HG03025 (cell line): ENCODE measurements at regions not wholly inside any gene's neighbourhood (a gene's known extent, or its start where the extent isn't known, plus 50 kb on each side); places are given as distances from the start of the nearest gene placed in this dataset.

Experiments used
- ATAC-seq: cut with Tn5 transposase; IDR thresholded peaks from one replicate; pipeline ENCODE4 v1.9.1; 2021; ENCODE audit warnings: mild to moderate bottlenecking, moderate library complexity; ENCODE audit not compliant: unreplicated experiment, low FRiP score

GRCh38 chr13:30009411-30009810 is 159.0 kb upstream of the UBL3 start:
- ATAC-seq: no peak

GRCh38 chr13:30006246-30006645 is 155.8 kb upstream of the UBL3 start:
- no peak for ATAC-seq

- ATAC-seq: no peak
These were observed 153.8 kb upstream of the UBL3 start for GRCh38 chr13:30004204-30004603.

GRCh38 chr13:30002577-30002976 is 152.2 kb upstream of the UBL3 start:
- ATAC-seq: no peak

- ATAC-seq: no peak
These were observed 150.0 kb upstream of the UBL3 start for GRCh38 chr13:30000370-30000765.

- ATAC-seq: no peak
These were observed 149.3 kb upstream of the UBL3 start for GRCh38 chr13:29999492-30000369.

- no peak for ATAC-seq
These were observed 145.9 kb upstream of the UBL3 start for GRCh38 chr13:29996316-29996715.

- no peak for ATAC-seq
These were observed 144.6 kb upstream of the UBL3 start for GRCh38 chr13:29994911-29995595.

GRCh38 chr13:29993716-29994488 is 143.5 kb upstream of the UBL3 start:
- ATAC-seq: no peak

GRCh38 chr13:29993196-29993595 is 142.8 kb upstream of the UBL3 start:
- ATAC-seq: no peak

- ATAC-seq: no peak
These were observed 140.9 kb upstream of the UBL3 start for GRCh38 chr13:29991343-29991742.

- ATAC-seq: no peak
These were observed 136.9 kb upstream of the UBL3 start for GRCh38 chr13:29987340-29987739.

GRCh38 chr13:29980339-29980738 is 129.9 kb upstream of the UBL3 start:
- no peak for ATAC-seq

- ATAC-seq: no peak
These were observed 127.8 kb upstream of the UBL3 start for GRCh38 chr13:29978211-29978610.

- no peak for ATAC-seq
These were observed 127.2 kb upstream of the UBL3 start for GRCh38 chr13:29977476-29978120.

- no peak for ATAC-seq
These were observed 126.1 kb upstream of the UBL3 start for GRCh38 chr13:29976535-29976934.

GRCh38 chr13:29975283-29975682 is 124.9 kb upstream of the UBL3 start:
- no peak for ATAC-seq

- no peak for ATAC-seq
These were observed 118.9 kb upstream of the UBL3 start for GRCh38 chr13:29969286-29969685.

GRCh38 chr13:29964181-29964845 is 113.9 kb upstream of the UBL3 start:
- no peak for ATAC-seq

- ATAC-seq: no peak
These were observed 112.7 kb upstream of the UBL3 start for GRCh38 chr13:29963089-29963488.
